ELF-1 (cell line): ENCODE measurements at regions not wholly inside any gene's neighbourhood (a gene's known extent, or its start where the extent isn't known, plus 50 kb on each side); places are given as distances from the start of the nearest gene placed in this dataset.
"Not testable (repeated sequence)": the region's sequence is repeated elsewhere in the genome, so short reads cannot be mapped to it uniquely, and the experiment has no call there.

Experiments
- DNase-seq: peaks from one replicate; pipeline ENCODE4 v3.0.0-alpha.2; 2016; ENCODE audit warnings: low read depth, low spot score

DNA sequence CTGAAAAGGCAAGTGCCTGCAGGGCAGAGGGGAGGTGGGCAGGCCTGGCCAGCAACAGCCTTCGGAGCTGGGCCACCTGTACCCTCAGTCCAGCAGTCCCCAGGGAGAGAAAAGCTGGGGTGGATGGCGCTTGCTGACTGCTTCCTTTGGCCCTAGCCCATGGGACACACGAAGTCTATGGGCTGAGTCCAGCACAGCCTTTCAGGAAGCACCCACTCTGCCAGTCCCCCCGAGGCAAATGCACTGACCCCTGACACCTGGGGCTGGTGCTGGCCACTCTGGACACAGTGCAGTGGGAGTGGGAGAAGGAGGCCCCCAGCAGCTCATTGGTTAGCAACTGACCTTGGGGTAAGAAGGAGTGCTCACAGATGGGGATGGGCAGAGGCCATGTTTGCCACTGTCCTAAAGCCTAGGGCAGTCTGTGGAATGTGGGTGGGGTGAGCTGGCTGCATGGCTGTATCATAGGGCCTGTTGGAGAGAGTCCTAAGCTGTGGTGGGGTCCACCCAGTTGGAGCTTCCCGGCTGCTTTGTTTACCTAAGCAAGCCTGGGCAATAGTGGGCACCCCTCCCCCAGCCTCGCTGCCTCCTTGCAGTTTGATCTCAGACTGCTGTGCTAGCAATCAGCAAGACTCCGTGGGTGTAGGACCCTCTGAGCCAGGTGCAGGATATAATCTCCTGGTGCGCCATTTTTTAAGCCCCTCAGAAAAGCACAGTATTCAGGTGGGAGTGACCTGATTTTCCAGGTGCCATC lies 240.2 kb downstream of the ANKRD30B start:
- DNase-seq: not testable (repeated sequence)

- not testable (repeated sequence) for DNase-seq
Measured at GRCh38 chr18:14989569-14989968, 241.6 kb downstream of the ANKRD30B start.

DNA sequence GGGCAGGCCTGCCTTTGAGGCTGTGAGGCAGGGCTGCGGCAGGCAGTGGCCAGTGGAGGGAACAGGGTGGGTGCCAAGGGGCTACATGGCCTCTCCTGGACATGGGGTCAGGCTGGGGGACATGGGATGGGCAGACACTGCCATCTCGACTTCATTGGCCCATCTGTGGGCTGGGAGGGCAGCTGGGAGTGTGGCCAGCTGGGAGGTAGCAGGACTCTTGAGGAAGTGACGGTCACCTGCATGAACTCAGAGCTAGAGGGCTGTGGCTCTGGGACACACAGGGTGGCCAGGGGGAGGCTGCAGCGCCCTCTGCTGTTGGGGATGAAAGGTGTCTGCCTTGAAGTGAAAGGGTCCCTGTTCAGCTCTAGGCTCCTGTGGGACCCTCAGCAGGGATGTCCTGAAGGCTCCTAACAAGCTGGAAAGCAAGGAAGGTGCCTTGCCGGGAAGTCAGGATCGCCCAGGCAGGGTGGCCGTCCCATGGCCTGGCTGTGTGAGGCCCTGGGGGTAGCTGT lies 244.0 kb downstream of the ANKRD30B start:
- DNase-seq: not testable (repeated sequence)

- DNase-seq: not testable (repeated sequence)
Measured at GRCh38 chr18:14992758-14993157, 244.8 kb downstream of the ANKRD30B start.

- not testable (repeated sequence) for DNase-seq
Measured at GRCh38 chr18:14995023-14995422, 247.1 kb downstream of the ANKRD30B start.

- DNase-seq: no peak
Measured at GRCh38 chr18:14997357-14997756, 249.4 kb downstream of the ANKRD30B start.

DNA sequence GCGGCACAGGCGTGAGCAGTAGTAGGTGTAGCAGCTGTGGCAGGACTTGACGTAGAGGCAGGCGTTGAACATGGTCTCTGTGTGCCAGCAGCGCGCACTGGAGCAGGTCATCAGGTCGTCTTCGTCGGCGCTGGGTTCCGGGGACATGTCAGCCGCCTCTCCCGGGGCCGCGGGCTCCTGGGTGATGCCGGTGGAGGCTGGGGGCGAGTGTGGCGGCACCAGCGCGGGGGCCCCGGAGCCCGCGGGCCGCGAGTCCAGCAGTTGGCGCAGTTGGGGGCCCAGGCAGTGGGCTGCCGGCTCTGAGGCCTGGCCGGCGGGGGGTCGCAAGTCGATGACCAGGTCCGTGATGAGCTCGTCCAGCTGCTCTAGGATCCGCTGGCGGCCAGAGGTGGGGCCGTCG lies 249.9 kb downstream of the ANKRD30B start:
- DNase-seq: not testable (repeated sequence)

- DNase-seq: not testable (repeated sequence)
Measured at GRCh38 chr18:14998360-14999042, 250.5 kb downstream of the ANKRD30B start.

- peak; percentile 28 for DNase-seq
Measured at GRCh38 chr18:14999085-14999975, 251.4 kb downstream of the ANKRD30B start.

- DNase-seq: peak; percentile 38
Measured at GRCh38 chr18:15000119-15001037, 252.4 kb downstream of the ANKRD30B start.

GRCh38 chr18:15001038-15001794 lies 253.2 kb downstream of the ANKRD30B start:
- DNase-seq: not testable (repeated sequence)

GRCh38 chr18:15001795-15002107 lies 253.8 kb downstream of the ANKRD30B start:
- DNase-seq: not testable (repeated sequence)

DNA sequence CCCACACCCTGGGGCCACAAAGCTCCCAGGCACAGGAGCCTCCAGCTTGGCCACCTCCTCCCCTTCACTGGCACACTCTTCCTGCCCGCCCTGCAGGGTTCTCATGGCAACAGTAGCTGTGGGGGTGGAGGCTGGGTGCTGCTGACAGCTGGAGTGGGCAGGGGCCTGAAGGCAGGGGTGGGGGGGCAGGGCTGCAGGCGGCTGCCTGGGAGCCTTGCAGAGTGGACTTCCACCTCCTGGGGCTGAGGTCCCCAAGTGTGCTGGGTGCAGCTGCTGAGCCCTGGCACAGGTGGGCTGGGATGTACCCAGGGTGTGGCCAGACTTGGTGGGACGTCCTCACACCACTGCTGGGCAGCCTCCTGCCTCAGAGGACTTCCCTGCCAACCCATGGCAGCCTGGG lies 254.8 kb downstream of the ANKRD30B start:
- not testable (repeated sequence) for DNase-seq

DNA sequence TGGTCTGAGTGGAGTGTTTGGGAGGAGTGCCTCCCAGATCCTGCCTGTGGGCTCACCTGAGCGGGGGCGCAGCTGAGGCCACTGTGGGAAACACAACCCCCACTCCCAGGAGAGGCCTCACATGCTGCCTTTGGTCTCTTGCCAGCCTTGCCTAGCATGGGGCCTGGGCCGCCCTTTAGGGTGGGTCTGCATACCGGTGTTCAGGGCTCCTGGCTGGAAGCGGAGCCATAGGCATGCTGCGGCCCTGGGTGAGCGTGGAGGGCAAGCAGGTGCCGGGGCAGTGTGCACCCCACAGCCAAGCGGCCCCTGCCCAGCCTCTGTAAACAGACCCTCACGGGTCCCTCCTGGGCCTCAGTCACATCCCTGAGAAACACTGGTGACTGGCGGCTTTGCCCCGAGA lies 255.3 kb downstream of the ANKRD30B start:
- DNase-seq: not testable (repeated sequence)

GRCh38 chr18:15003636-15004269 lies 255.8 kb downstream of the ANKRD30B start:
- DNase-seq: not testable (repeated sequence)

GRCh38 chr18:15004270-15004973 lies 256.4 kb downstream of the ANKRD30B start:
- not testable (repeated sequence) for DNase-seq

DNA sequence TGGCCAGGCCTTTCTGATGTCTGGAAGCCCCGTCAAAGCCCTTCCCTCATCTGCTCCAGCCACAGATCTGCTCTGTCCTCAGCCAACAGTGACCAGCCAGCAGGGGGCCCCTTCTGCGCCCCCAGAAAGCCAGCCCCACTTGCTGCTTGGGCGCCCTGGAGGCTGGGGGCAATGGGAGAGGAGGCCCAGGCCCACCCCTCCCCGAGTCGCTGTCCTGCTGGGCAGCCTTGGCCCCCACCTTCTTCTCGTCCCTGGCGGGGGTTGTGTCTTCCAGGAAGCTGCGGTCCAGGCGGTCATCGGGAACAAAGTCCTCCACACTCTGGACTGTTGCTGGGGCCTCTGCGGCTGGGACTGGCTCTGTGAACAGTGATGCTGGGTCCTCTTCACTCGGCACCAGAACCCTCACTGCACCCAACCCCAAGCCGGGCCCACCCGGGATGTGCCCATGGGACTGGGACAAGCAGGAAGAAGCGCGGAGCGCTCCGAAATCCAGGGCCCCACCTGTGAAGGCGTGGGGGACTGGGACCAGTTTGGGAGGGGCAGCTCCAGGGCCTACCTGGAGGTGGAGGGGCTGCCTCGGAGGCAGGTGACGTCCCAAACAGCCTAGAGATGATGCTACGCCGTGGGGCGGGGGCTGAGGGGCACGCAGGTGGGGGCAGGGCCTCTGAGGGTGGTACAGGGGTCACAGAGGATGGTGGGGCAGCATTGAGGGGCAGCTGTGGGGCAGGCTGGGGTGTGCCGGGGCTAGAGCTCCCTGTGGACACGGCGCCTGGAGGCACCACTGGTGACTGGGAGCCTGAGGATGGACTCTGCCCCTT lies 257.6 kb downstream of the ANKRD30B start:
- DNase-seq: no peak

GRCh38 chr18:15006616-15007015 lies 258.6 kb downstream of the ANKRD30B start:
- DNase-seq: not testable (repeated sequence)
